Stomach (tissue), 8 donors: ENCODE measurements at regions not wholly inside any gene's neighbourhood (a gene's known extent, or its start where the extent isn't known, plus 50 kb on each side); places are given as distances from the start of the nearest gene placed in this dataset.

Experiments used
- DNase-seq, 2 donors: peaks; one replicate each; pipeline versions ENCODE4 v3.0.0 to v3.0.0-alpha.2; 2013 to 2019
- H3K27ac ChIP-seq, 5 donors: fragments of 200-600 bp in 4 of 5; sonication (generic) in 4 of 5; one replicate each; pipeline ENCODE4 v1.5.1; 2013 to 2019; ENCODE audit warnings: mild to moderate bottlenecking in 1 of 5, moderate library complexity in 1 of 5
- H3K27me3 ChIP-seq, 3 donors: fragments of 200-600 bp; sonication (generic); one replicate each; pipeline ENCODE4 v1.5.1; 2017 to 2019; ENCODE audit warnings: mixed run types in 1 of 3
- H3K36me3 ChIP-seq, 4 donors: fragments of 200-600 bp; sonication (generic); 1 replicate in 3 of 4; 2 replicates in 1 of 4; pipeline ENCODE4 v1.5.1; 2016 to 2019
- H3K4me1 ChIP-seq, 4 donors: fragments of 200-600 bp; sonication (generic); one replicate each; pipeline ENCODE4 v1.5.1; 2016 to 2019
- H3K4me3 ChIP-seq, 4 donors: fragments of 200-600 bp; sonication (generic) in 3 of 4; one replicate each; pipeline ENCODE4 v1.5.1; 2016 to 2019; ENCODE audit warnings: mild to moderate bottlenecking in 1 of 4
- H3K9me3 ChIP-seq, 4 donors: fragments of 200-600 bp; sonication (generic); one replicate each; pipeline ENCODE4 v1.5.1; 2016 to 2019
- EP300 ChIP-seq: sonication (generic); formaldehyde crosslinking; IDR thresholded peaks from one replicate; pipeline ENCODE4 v1.6.1; 2017; ENCODE audit warnings: antibody characterized with exemption
- POLR2A ChIP-seq, 4 donors: fragments of 450-650 bp; IDR thresholded peaks; one replicate each; pipeline ENCODE4 v1.6.1; 2016; ENCODE audit warnings: antibody characterized with exemption in 4 of 4, control low read depth in 2 of 4, mild to moderate bottlenecking in 1 of 4, moderate library complexity in 1 of 4
- POLR2AphosphoS5 ChIP-seq, 3 donors: sonication (generic); formaldehyde crosslinking; IDR thresholded peaks; one replicate each; pipeline ENCODE4 v1.6.1; 2016; ENCODE audit warnings: antibody characterized with exemption in 3 of 3
- WGBS, 5 donors: extraction: QIAGEN DNeasy Blood & Tissue Kit in 3 of 5; methylation state at CpG; one replicate each; pipeline versions ENCODE4 v1.1.5 to v1.1.7; 2013 to 2018; 5-methylcytosine and 5-hydroxymethylcytosine counted together
- intact Hi-C: fragments of 100-400 bp; cut with DNase I; formaldehyde crosslinking; loops from one replicate; pipeline ENCODE4 v1.15.1; 2023; ENCODE audit warnings: low total_unique reads
- TF ChIP-seq, protein P1 (sequence below), 7 experiments: fragments of 450-650 bp in 4 of 7; fragments of 200-600 bp in 3 of 7; sonication (generic) in 3 of 7; IDR thresholded peaks; one replicate each; pipeline ENCODE4 v1.5.1; 2016 to 2019; ENCODE audit warnings: antibody characterized with exemption in 7 of 7, control low read depth in 2 of 7, mild to moderate bottlenecking in 1 of 7
- donor health status: healthy with polysubstance abuse.
- donor health status: Bipolar disorder and iron deficiency.
- donor health status: healthy.

GRCh38 chr5:42284584-42284983 is 138.7 kb upstream of the GHR start:
- Histone ChIP-seq H3K27me3 (no peaks in the 10 kb centered on the region), H3K27ac (no peak overlapping the region), H3K36me3 (no peaks in the 10 kb centered on the region), H3K4me1 (peaks cover 0 to 7% (median 0%) of the 10 kb centered on the region in 4 donors), H3K9me3 (no peaks in the 10 kb centered on the region), H3K4me3 (no peak overlapping the region)
- TF ChIP-seq POLR2AphosphoS5 (IDR thresholded peaks at IDR 0.05), result no peak
- TF ChIP-seq, protein P1, sequence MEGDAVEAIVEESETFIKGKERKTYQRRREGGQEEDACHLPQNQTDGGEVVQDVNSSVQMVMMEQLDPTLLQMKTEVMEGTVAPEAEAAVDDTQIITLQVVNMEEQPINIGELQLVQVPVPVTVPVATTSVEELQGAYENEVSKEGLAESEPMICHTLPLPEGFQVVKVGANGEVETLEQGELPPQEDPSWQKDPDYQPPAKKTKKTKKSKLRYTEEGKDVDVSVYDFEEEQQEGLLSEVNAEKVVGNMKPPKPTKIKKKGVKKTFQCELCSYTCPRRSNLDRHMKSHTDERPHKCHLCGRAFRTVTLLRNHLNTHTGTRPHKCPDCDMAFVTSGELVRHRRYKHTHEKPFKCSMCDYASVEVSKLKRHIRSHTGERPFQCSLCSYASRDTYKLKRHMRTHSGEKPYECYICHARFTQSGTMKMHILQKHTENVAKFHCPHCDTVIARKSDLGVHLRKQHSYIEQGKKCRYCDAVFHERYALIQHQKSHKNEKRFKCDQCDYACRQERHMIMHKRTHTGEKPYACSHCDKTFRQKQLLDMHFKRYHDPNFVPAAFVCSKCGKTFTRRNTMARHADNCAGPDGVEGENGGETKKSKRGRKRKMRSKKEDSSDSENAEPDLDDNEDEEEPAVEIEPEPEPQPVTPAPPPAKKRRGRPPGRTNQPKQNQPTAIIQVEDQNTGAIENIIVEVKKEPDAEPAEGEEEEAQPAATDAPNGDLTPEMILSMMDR (IDR thresholded peaks at IDR 0.05), result no peak
- intact Hi-C loops, result no loop called here
- DNase-seq, result no peak

DNA sequence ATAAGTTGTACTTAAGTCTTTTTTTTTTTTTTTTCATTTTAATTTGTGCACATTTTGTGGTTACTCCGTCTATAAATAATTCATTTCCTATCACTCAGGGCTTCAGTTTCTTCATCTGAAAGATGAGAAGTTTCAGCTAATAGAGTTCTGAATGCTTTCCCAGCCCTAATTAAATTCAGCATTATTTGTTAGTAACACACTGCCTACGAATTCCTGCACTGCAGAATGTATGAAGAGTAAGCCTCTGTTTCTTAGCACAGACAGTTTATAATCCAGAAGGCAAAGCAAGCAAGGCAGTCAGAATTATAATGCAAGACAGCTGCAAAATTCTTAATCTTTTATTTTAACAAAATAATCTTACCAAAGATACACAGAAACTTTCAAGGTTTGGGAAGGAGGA is 138.0 kb upstream of the GHR start:
- Histone ChIP-seq H3K27me3 (no peaks in the 10 kb centered on the region), H3K4me3 (no peak overlapping the region), H3K9me3 (no peaks in the 10 kb centered on the region), H3K4me1 (peaks cover 0 to 7% (median 0%) of the 10 kb centered on the region in 4 donors), H3K36me3 (no peaks in the 10 kb centered on the region), H3K27ac (no peak overlapping the region)
- 31 to 41% (median 38%) methylated on average over 2 of the region's 2 CpGs for WGBS, 5 donors
- DNase-seq, result no peak
- TF ChIP-seq, protein P1 (IDR thresholded peaks at IDR 0.05), result no peak
- intact Hi-C loops, result no loop called here

- intact Hi-C loops, result no loop called here
- no peak overlapping the region for H3K27ac ChIP-seq
- H3K9me3 ChIP-seq, result peaks cover 0 to 14% (median 6%) of the 10 kb centered on the region in 4 donors
- TF ChIP-seq POLR2A (IDR thresholded peaks at IDR 0.05) (no peak), EP300 (no peak), POLR2AphosphoS5 (IDR thresholded peaks at IDR 0.05) (no peak)
- TF ChIP-seq, protein P1 (IDR thresholded peaks at IDR 0.05), result no peak
- WGBS, 5 donors, result 80 to 88% (median 85%) methylated on average over 2 of the region's 2 CpGs
- no peaks in the 10 kb centered on the region for H3K36me3 ChIP-seq
- no peaks in the 10 kb centered on the region for H3K4me1 ChIP-seq
- H3K4me3 ChIP-seq, result no peak overlapping the region
- H3K27me3 ChIP-seq, result no peaks in the 10 kb centered on the region
- DNase-seq, result no peak
Observed at GRCh38 chr5:42300496-42300895, 122.7 kb upstream of the GHR start.

DNA sequence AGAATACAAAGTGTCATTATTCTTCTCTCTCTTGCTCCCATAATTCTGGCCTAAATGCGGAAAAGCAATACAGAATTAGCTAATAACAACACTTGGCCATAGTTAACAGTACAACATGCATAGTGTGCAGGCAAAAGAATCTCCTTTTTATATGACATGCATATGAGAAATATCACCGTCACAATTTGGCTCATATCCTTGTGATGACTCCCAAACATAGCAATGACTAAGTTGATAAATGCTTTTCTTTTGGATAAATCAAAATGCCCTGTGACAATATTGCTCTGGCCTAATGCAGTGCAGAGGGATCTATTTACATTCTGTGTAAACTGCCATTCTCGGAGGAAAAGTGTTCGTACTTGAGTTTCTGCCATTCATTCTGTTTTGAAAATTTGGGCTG is 121.9 kb upstream of the GHR start:
- no peaks in the 10 kb centered on the region for H3K4me1 ChIP-seq
- no peak overlapping the region for H3K4me3 ChIP-seq
- no peaks in the 10 kb centered on the region for H3K36me3 ChIP-seq
- no peaks in the 10 kb centered on the region for H3K27me3 ChIP-seq
- peaks cover 0 to 10% (median 4%) of the 10 kb centered on the region in 4 donors for H3K9me3 ChIP-seq
- TF ChIP-seq EP300, result no peak
- TF ChIP-seq POLR2AphosphoS5 (IDR thresholded peaks at IDR 0.05), result no peak
- TF ChIP-seq, protein P1 (IDR thresholded peaks at IDR 0.05), result no peak
- no peak for TF ChIP-seq POLR2A (IDR thresholded peaks at IDR 0.05)
- intact Hi-C loops, result no loop called here
- no peak overlapping the region for H3K27ac ChIP-seq
- WGBS, 5 donors, result 63 to 70% (median 67%) methylated on average over 4 of the region's 4 CpGs
- DNase-seq, result peak in 1 of 2 donors; percentile 18

DNA sequence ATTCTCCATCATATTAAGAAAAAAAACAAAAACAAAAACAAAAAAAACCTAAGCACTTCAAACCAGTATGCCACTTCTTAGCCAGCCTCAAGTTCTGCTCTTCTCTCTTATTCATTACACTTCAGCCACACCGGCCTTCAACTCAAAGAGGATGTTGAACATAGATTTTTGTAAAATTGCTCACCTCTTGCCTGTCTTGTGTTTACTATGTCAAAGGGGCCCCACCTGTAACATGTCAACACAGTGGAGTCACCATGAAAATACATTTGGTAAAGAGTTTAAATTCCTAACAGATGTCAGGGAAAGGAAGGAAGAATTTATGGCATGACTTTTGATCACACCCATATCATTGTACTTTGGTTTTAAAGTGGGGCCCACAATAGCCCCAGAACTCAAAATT is 121.1 kb upstream of the GHR start:
- intact Hi-C loops, result no loop called here
- TF ChIP-seq POLR2AphosphoS5 (IDR thresholded peaks at IDR 0.05), result no peak
- TF ChIP-seq EP300, result no peak
- no peak for TF ChIP-seq POLR2A (IDR thresholded peaks at IDR 0.05)
- TF ChIP-seq, protein P1 (IDR thresholded peaks at IDR 0.05), result no peak
- peaks cover 0 to 8% (median 0%) of the 10 kb centered on the region in 4 donors for H3K9me3 ChIP-seq
- H3K4me3 ChIP-seq, result no peak overlapping the region
- 64 to 76% (median 69%) methylated on average over 1 of the region's 1 CpG for WGBS, 5 donors
- H3K36me3 ChIP-seq, result no peaks in the 10 kb centered on the region
- DNase-seq, result no peak
- H3K27me3 ChIP-seq, result no peaks in the 10 kb centered on the region
- no peak overlapping the region for H3K27ac ChIP-seq
- H3K4me1 ChIP-seq, result no peaks in the 10 kb centered on the region
